ENCODE measurements at regions not wholly inside any gene's neighbourhood (a gene's known extent, or its start where the extent isn't known, plus 50 kb on each side); places are given as distances from the start of the nearest gene placed in this dataset.

GRCh38 chr13:107421951-107422350 lies 793.4 kb downstream of the LIG4 start:
- TF ChIP-seq, protein P1, sequence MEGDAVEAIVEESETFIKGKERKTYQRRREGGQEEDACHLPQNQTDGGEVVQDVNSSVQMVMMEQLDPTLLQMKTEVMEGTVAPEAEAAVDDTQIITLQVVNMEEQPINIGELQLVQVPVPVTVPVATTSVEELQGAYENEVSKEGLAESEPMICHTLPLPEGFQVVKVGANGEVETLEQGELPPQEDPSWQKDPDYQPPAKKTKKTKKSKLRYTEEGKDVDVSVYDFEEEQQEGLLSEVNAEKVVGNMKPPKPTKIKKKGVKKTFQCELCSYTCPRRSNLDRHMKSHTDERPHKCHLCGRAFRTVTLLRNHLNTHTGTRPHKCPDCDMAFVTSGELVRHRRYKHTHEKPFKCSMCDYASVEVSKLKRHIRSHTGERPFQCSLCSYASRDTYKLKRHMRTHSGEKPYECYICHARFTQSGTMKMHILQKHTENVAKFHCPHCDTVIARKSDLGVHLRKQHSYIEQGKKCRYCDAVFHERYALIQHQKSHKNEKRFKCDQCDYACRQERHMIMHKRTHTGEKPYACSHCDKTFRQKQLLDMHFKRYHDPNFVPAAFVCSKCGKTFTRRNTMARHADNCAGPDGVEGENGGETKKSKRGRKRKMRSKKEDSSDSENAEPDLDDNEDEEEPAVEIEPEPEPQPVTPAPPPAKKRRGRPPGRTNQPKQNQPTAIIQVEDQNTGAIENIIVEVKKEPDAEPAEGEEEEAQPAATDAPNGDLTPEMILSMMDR (conservative IDR thresholded peaks at IDR 0.05; ENCODE audit: low read depth, low read length): no peak
- TF ChIP-seq EZH2 (IDR thresholded peaks at IDR 0.05; ENCODE audit: borderline replicate concordance, low read depth, low read length, poor library complexity, severe bottlenecking): no peak

All from A673 (cell line).